ENCODE measurements at regions not wholly inside any gene's neighbourhood (a gene's known extent, or its start where the extent isn't known, plus 50 kb on each side); places are given as distances from the start of the nearest gene placed in this dataset.

- H3K9me3 Mint-ChIP-seq (ENCODE audit: insufficient read depth), result peaks cover 12% of the 10 kb centered on the region
- H3K4me1 Mint-ChIP-seq (ENCODE audit: low read depth), result no peaks in the 10 kb centered on the region
- no peaks in the 10 kb centered on the region for H3K27me3 Mint-ChIP-seq (ENCODE audit: low read depth)
- ChIA-PET POLR2A (no interaction called here), CTCF (no interaction called here)
- H3K4me3 Mint-ChIP-seq, result no peak overlapping the region
- no peak for DNase-seq
- H3K27ac Mint-ChIP-seq, result no peak overlapping the region
- H3K36me3 Mint-ChIP-seq (ENCODE audit: low read depth), result no peaks in the 10 kb centered on the region
- ATAC-seq, result no peak
Measured at GRCh38 chr10:130471486-130471885, 335.3 kb downstream of the GLRX3 start.

GRCh38 chr10:130472236-130472635 lies 336.0 kb downstream of the GLRX3 start:
- no peak for DNase-seq
- Mint-ChIP-seq H3K36me3 (ENCODE audit: low read depth) (no peaks in the 10 kb centered on the region), H3K9me3 (ENCODE audit: insufficient read depth) (peaks cover 12% of the 10 kb centered on the region), H3K27me3 (ENCODE audit: low read depth) (no peaks in the 10 kb centered on the region), H3K4me3 (no peak overlapping the region), H3K27ac (no peak overlapping the region), H3K4me1 (ENCODE audit: low read depth) (no peaks in the 10 kb centered on the region)
- ATAC-seq, result no peak
- CTCF ChIA-PET, result no interaction called here
- POLR2A ChIA-PET, result no interaction called here

- H3K36me3 Mint-ChIP-seq (ENCODE audit: low read depth), result no peaks in the 10 kb centered on the region
- no peaks in the 10 kb centered on the region for H3K4me1 Mint-ChIP-seq (ENCODE audit: low read depth)
- DNase-seq, result no peak
- POLR2A ChIA-PET, result no interaction called here
- no peak for ATAC-seq
- H3K27me3 Mint-ChIP-seq (ENCODE audit: low read depth), result no peaks in the 10 kb centered on the region
- CTCF ChIA-PET, result no interaction called here
- H3K9me3 Mint-ChIP-seq (ENCODE audit: insufficient read depth), result no peaks in the 10 kb centered on the region
- no peak overlapping the region for H3K27ac Mint-ChIP-seq
- H3K4me3 Mint-ChIP-seq, result no peak overlapping the region
Measured at GRCh38 chr10:130474591-130474990, 338.4 kb downstream of the GLRX3 start.

- H3K27me3 Mint-ChIP-seq (ENCODE audit: low read depth), result no peaks in the 10 kb centered on the region
- ATAC-seq (no peak), DNase-seq (no peak)
- CTCF ChIA-PET, result no interaction called here
- no peaks in the 10 kb centered on the region for H3K36me3 Mint-ChIP-seq (ENCODE audit: low read depth)
- no peaks in the 10 kb centered on the region for H3K9me3 Mint-ChIP-seq (ENCODE audit: insufficient read depth)
- no peaks in the 10 kb centered on the region for H3K4me1 Mint-ChIP-seq (ENCODE audit: low read depth)
- POLR2A ChIA-PET, result no interaction called here
- H3K4me3 Mint-ChIP-seq, result no peak overlapping the region
- no peak overlapping the region for H3K27ac Mint-ChIP-seq
Measured at GRCh38 chr10:130477360-130477759, 341.2 kb downstream of the GLRX3 start.

GRCh38 chr10:130479146-130479545 lies 343.0 kb downstream of the GLRX3 start:
- ATAC-seq, result no peak
- CTCF ChIA-PET, result no interaction called here
- H3K4me1 Mint-ChIP-seq (ENCODE audit: low read depth), result no peaks in the 10 kb centered on the region

GRCh38 chr10:130479926-130480325 lies 343.7 kb downstream of the GLRX3 start:
- ATAC-seq, result no peak
- ChIA-PET POLR2A (no interaction called here), CTCF (no interaction called here)
- Mint-ChIP-seq H3K9me3 (ENCODE audit: insufficient read depth) (no peaks in the 10 kb centered on the region), H3K27me3 (ENCODE audit: low read depth) (no peaks in the 10 kb centered on the region), H3K4me1 (ENCODE audit: low read depth) (no peaks in the 10 kb centered on the region), H3K36me3 (ENCODE audit: low read depth) (no peaks in the 10 kb centered on the region), H3K27ac (no peak overlapping the region), H3K4me3 (no peak overlapping the region)
- DNase-seq, result no peak

More at GRCh38 chr10:130479146-130479545, 343.0 kb downstream of the GLRX3 start:
- Mint-ChIP-seq H3K27me3 (ENCODE audit: low read depth) (no peaks in the 10 kb centered on the region), H3K9me3 (ENCODE audit: insufficient read depth) (no peaks in the 10 kb centered on the region), H3K27ac (no peak overlapping the region), H3K4me3 (no peak overlapping the region), H3K36me3 (ENCODE audit: low read depth) (no peaks in the 10 kb centered on the region)
- POLR2A ChIA-PET, result no interaction called here
- no peak for DNase-seq

GRCh38 chr10:130480491-130480890 lies 344.3 kb downstream of the GLRX3 start:
- Mint-ChIP-seq H3K9me3 (ENCODE audit: insufficient read depth) (no peaks in the 10 kb centered on the region), H3K4me3 (no peak overlapping the region), H3K27ac (no peak overlapping the region), H3K36me3 (ENCODE audit: low read depth) (no peaks in the 10 kb centered on the region), H3K27me3 (ENCODE audit: low read depth) (no peaks in the 10 kb centered on the region), H3K4me1 (ENCODE audit: low read depth) (no peaks in the 10 kb centered on the region)
- CTCF ChIA-PET, result no interaction called here
- no peak for ATAC-seq
- POLR2A ChIA-PET, result no interaction called here
- DNase-seq, result no peak

GRCh38 chr10:130481076-130481930 lies 345.1 kb downstream of the GLRX3 start:
- ATAC-seq, result no peak
- ChIA-PET CTCF (no interaction called here), POLR2A (no interaction called here)
- no peak for DNase-seq
- no peaks in the 10 kb centered on the region for H3K36me3 Mint-ChIP-seq (ENCODE audit: low read depth)
- H3K27me3 Mint-ChIP-seq (ENCODE audit: low read depth), result no peaks in the 10 kb centered on the region
- H3K4me3 Mint-ChIP-seq, result no peak overlapping the region
- no peak overlapping the region for H3K27ac Mint-ChIP-seq
- no peaks in the 10 kb centered on the region for H3K9me3 Mint-ChIP-seq (ENCODE audit: insufficient read depth)
- H3K4me1 Mint-ChIP-seq (ENCODE audit: low read depth), result no peaks in the 10 kb centered on the region

- no peaks in the 10 kb centered on the region for H3K9me3 Mint-ChIP-seq (ENCODE audit: insufficient read depth)
- H3K4me3 Mint-ChIP-seq, result no peak overlapping the region
- POLR2A ChIA-PET, result no interaction called here
Measured at GRCh38 chr10:130481936-130482335, 345.7 kb downstream of the GLRX3 start.

GRCh38 chr10:130483691-130484467 lies 347.7 kb downstream of the GLRX3 start:
- no peaks in the 10 kb centered on the region for H3K9me3 Mint-ChIP-seq (ENCODE audit: insufficient read depth)
- H3K36me3 Mint-ChIP-seq (ENCODE audit: low read depth), result no peaks in the 10 kb centered on the region
- H3K4me1 Mint-ChIP-seq (ENCODE audit: low read depth), result no peaks in the 10 kb centered on the region
- H3K4me3 Mint-ChIP-seq, result no peak overlapping the region
- CTCF ChIA-PET, result no interaction called here
- no peak for DNase-seq
- H3K27ac Mint-ChIP-seq, result no peak overlapping the region
- POLR2A ChIA-PET, result no interaction called here
- H3K27me3 Mint-ChIP-seq (ENCODE audit: low read depth), result no peaks in the 10 kb centered on the region
- no peak for ATAC-seq

More at GRCh38 chr10:130481936-130482335, 345.7 kb downstream of the GLRX3 start:
- Mint-ChIP-seq H3K27me3 (ENCODE audit: low read depth) (no peaks in the 10 kb centered on the region), H3K4me1 (ENCODE audit: low read depth) (no peaks in the 10 kb centered on the region), H3K27ac (no peak overlapping the region), H3K36me3 (ENCODE audit: low read depth) (no peaks in the 10 kb centered on the region)
- CTCF ChIA-PET, result no interaction called here
- ATAC-seq (no peak), DNase-seq (no peak)

- no peak for ATAC-seq
- Mint-ChIP-seq H3K36me3 (ENCODE audit: low read depth) (no peaks in the 10 kb centered on the region), H3K9me3 (ENCODE audit: insufficient read depth) (no peaks in the 10 kb centered on the region), H3K4me3 (no peak overlapping the region), H3K27ac (no peak overlapping the region), H3K27me3 (ENCODE audit: low read depth) (no peaks in the 10 kb centered on the region), H3K4me1 (ENCODE audit: low read depth) (no peaks in the 10 kb centered on the region)
- CTCF ChIA-PET, result no interaction called here
- POLR2A ChIA-PET, result no interaction called here
- DNase-seq, result no peak
Measured at GRCh38 chr10:130484468-130485180, 348.4 kb downstream of the GLRX3 start.

GRCh38 chr10:130485236-130485957 lies 349.2 kb downstream of the GLRX3 start:
- Mint-ChIP-seq H3K9me3 (ENCODE audit: insufficient read depth) (no peaks in the 10 kb centered on the region), H3K4me1 (ENCODE audit: low read depth) (no peaks in the 10 kb centered on the region), H3K4me3 (no peak overlapping the region), H3K27me3 (ENCODE audit: low read depth) (no peaks in the 10 kb centered on the region), H3K27ac (no peak overlapping the region), H3K36me3 (ENCODE audit: low read depth) (no peaks in the 10 kb centered on the region)
- POLR2A ChIA-PET, result no interaction called here
- CTCF ChIA-PET, result no interaction called here
- ATAC-seq (no peak), DNase-seq (no peak)

Measured in activated CD8-positive, alpha-beta T cell treated with anti-CD3 and anti-CD28 coated beads, Interleukin-2, amount 10 ng/mL, durations not matched to agents 7 days and 5 days (primary cell).